ENCODE measurements at regions not wholly inside any gene's neighbourhood (a gene's known extent, or its start where the extent isn't known, plus 50 kb on each side); places are given as distances from the start of the nearest gene placed in this dataset.

DNA sequence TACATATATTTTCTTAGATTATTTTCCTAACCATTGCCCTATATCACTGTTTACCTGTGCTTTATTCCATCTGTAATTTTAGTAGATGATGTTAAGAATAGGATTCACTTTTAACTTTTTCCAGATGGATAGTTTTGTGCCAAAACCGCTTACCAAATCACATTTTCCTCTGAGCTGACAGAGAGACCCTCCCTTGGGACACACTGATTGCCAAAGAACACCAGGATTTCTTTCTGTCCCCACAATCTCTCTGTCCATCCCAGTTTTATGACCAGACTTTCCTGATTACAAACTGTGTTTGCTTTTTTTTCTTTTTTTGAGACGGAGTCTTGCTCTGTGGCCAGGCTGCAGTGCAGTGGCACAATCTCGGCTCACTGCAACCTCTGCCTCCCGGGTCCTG, 81.3 kb upstream of the SPATA31C2 start:
- DNase-seq (no peak), ATAC-seq (no peak)
- Mint-ChIP-seq H3K27me3 (peaks cover 8% of the 10 kb centered on the region), H3K36me3 (ENCODE audit: low read depth) (no peaks in the 10 kb centered on the region), H3K4me3 (no peak overlapping the region), H3K4me1 (no peaks in the 10 kb centered on the region), H3K27ac (no peak overlapping the region), H3K9me3 (ENCODE audit: low read depth) (no peaks in the 10 kb centered on the region)
- intact Hi-C loops (cut with DNase I, micrococcal nuclease), result no loop called here
- CTCF ChIA-PET, result no interaction called here
- POLR2A ChIA-PET, result no interaction called here

DNA sequence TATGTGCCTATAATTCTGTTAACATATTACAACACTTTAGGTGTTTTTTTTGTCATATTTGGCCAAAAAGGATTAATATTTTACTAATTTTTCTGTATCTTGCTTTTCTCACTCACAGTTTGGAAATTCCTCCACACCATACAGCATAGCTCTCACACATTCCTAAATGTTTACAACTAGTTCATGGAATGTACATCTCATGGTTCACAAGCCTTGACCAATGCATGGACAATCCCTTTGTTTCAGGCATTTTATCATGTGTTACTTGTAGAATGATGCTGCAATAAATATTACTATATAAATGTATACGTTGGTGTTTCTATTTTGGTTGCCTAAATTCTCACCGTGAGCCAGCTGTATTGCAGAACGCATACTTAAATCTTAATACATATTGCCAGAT, 80.5 kb upstream of the SPATA31C2 start:
- DNase-seq (no peak), ATAC-seq (no peak)
- Mint-ChIP-seq H3K27me3 (peaks cover 9% of the 10 kb centered on the region), H3K36me3 (ENCODE audit: low read depth) (no peaks in the 10 kb centered on the region), H3K4me3 (no peak overlapping the region), H3K27ac (no peak overlapping the region), H3K4me1 (no peaks in the 10 kb centered on the region), H3K9me3 (ENCODE audit: low read depth) (no peaks in the 10 kb centered on the region)
- CTCF ChIA-PET, result no interaction called here
- POLR2A ChIA-PET, result no interaction called here
- intact Hi-C loops (cut with DNase I, micrococcal nuclease), result no loop called here

DNA sequence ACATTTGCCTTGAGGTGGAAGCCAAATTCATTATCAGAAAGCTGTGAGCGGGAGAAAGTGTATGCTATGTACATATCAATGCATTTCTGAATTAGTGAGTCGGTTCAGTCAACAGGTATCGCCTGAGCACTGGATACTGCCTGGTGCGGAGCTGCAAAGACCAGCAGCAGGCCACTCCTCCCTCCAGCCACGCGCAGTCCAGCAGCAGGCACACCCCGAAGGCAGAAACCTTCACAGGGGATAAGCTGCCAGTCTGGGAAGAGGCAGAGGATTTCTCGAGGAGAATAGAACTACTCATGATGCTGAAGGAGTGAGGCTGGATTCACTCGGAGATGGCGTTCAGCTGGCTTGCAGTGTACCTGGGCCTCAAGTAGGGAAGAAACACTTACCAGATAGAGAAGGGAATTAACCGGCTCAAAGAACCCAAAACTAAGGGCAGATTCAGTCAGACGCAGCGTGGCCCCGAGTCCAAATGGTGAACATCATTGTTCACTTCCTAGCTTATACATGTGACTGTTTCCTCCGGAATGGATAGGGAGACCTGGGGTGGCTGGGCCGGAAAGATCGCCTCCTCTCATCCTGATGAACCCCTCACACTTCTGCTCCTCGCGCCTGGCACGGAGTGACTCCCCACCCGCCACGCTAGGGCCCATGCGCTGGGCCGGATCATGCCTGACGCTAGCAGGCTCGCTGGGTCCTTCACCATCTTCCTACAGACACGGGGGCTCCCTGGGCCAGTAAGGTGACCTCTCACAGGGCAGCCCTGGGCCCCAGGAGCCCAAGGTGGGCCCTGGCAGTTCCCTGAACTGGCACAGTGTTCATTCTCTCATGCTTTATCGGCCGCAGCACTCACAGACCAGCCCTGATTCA, 78.1 kb upstream of the SPATA31C2 start:
- no peak overlapping the region for H3K27ac Mint-ChIP-seq
- CTCF ChIA-PET, result no interaction called here
- H3K4me3 Mint-ChIP-seq, result no peak overlapping the region
- H3K27me3 Mint-ChIP-seq, result peaks cover 9% of the 10 kb centered on the region
- peaks cover 4% of the 10 kb centered on the region for H3K9me3 Mint-ChIP-seq (ENCODE audit: low read depth)
- intact Hi-C loops (cut with DNase I, micrococcal nuclease), result no loop called here
- no peaks in the 10 kb centered on the region for H3K4me1 Mint-ChIP-seq
- ATAC-seq (no peak), DNase-seq (no peak)
- POLR2A ChIA-PET, result no interaction called here
- no peaks in the 10 kb centered on the region for H3K36me3 Mint-ChIP-seq (ENCODE audit: low read depth)

- intact Hi-C loops (cut with DNase I, micrococcal nuclease), result no loop called here
- ATAC-seq, result no peak
- peaks cover 4% of the 10 kb centered on the region for H3K9me3 Mint-ChIP-seq (ENCODE audit: low read depth)
- H3K27ac Mint-ChIP-seq, result no peak overlapping the region
- POLR2A ChIA-PET, result no interaction called here
- H3K27me3 Mint-ChIP-seq, result peaks cover 9% of the 10 kb centered on the region
- DNase-seq, result no peak
- no peaks in the 10 kb centered on the region for H3K36me3 Mint-ChIP-seq (ENCODE audit: low read depth)
- CTCF ChIA-PET, result no interaction called here
- no peaks in the 10 kb centered on the region for H3K4me1 Mint-ChIP-seq
- H3K4me3 Mint-ChIP-seq, result no peak overlapping the region
These were observed 77.2 kb upstream of the SPATA31C2 start for GRCh38 chr9:88215196-88216125.

- DNase-seq (no peak), ATAC-seq (no peak)
- H3K27me3 Mint-ChIP-seq, result peaks cover 6% of the 10 kb centered on the region
- no peak overlapping the region for H3K27ac Mint-ChIP-seq
- no peaks in the 10 kb centered on the region for H3K9me3 Mint-ChIP-seq (ENCODE audit: low read depth)
- intact Hi-C loops (cut with DNase I, micrococcal nuclease), result no loop called here
- no peaks in the 10 kb centered on the region for H3K4me1 Mint-ChIP-seq
- POLR2A ChIA-PET, result no interaction called here
- H3K4me3 Mint-ChIP-seq, result no peak overlapping the region
- CTCF ChIA-PET, result interaction anchor here (0.6 kb wide), 2 partner anchors 32 to 437 kb away, joined by 3 read pairs; no protein-coding TSS in a partner anchor
- no peaks in the 10 kb centered on the region for H3K36me3 Mint-ChIP-seq (ENCODE audit: low read depth)
These were observed 64.0 kb upstream of the SPATA31C2 start for GRCh38 chr9:88202321-88202720.

DNA sequence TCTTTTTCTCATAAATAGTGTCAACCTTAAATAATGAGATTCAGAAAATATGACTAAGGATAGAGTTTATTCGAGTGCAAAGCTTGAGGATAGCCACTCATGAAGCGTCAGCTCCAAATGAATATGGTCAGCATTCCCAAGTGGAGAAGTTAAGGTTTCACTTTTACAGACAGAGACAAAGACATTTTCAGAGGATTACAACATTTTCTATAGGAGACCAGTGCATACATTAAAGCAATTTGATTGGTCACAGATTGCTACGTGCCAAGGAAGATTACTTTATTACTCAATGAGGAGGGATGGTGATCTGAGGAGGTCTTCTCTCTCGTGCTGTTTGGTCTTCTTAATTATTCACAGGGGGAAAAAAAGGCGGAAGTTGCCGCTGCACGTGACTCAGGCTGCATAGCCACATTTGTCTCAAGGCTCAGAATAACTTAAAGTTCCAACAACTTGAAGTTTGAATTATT, 60.1 kb upstream of the SPATA31C2 start:
- no peaks in the 10 kb centered on the region for H3K4me1 Mint-ChIP-seq
- no peaks in the 10 kb centered on the region for H3K36me3 Mint-ChIP-seq (ENCODE audit: low read depth)
- no peak for ATAC-seq

DNA sequence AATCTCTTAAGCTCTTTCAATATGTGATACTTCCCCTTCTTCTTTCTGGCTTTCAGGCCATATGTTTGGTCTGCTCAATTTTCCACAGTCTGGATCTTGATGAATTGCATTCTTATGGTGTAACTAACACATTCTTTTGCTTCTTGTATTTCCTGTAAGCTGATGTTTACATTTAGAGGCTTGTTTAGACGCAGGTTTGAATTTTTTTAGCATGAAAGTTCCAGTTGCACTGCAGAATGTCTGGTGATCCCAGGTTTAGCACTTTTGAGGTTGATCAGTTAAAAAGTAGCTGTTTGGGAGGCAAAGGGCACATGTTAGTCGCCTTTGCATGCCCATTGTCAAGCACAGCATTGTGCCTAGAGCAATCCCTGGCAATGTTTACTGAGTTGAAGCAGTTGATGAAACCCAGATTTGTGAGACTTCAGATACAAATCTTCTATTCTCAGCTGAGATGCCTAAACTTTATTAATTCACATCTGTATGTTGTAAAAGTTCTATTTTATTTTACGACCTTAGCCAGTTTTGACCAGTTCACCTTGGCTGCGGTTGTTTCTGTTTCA, 59.6 kb upstream of the SPATA31C2 start:
- ChIA-PET POLR2A (no interaction called here), CTCF (no interaction called here)
- Mint-ChIP-seq H3K9me3 (ENCODE audit: low read depth) (no peaks in the 10 kb centered on the region), H3K36me3 (ENCODE audit: low read depth) (no peaks in the 10 kb centered on the region), H3K27ac (no peak overlapping the region), H3K4me3 (no peak overlapping the region), H3K4me1 (no peaks in the 10 kb centered on the region), H3K27me3 (peaks cover 10% of the 10 kb centered on the region)
- intact Hi-C loops (cut with DNase I, micrococcal nuclease), result no loop called here
- no peak for ATAC-seq
- DNase-seq, result no peak

More for the DNA sequence above, 60.1 kb upstream of the SPATA31C2 start:
- ChIA-PET POLR2A (no interaction called here), CTCF (no interaction called here)
- Mint-ChIP-seq H3K27me3 (peaks cover 10% of the 10 kb centered on the region), H3K4me3 (no peak overlapping the region), H3K27ac (no peak overlapping the region), H3K9me3 (ENCODE audit: low read depth) (no peaks in the 10 kb centered on the region)
- intact Hi-C loops (cut with DNase I, micrococcal nuclease), result no loop called here
- DNase-seq, result no peak

- Mint-ChIP-seq H3K4me1 (no peaks in the 10 kb centered on the region), H3K4me3 (no peak overlapping the region), H3K9me3 (ENCODE audit: low read depth) (no peaks in the 10 kb centered on the region), H3K27ac (no peak overlapping the region), H3K27me3 (peaks cover 13% of the 10 kb centered on the region), H3K36me3 (ENCODE audit: low read depth) (no peaks in the 10 kb centered on the region)
- CTCF ChIA-PET, result interaction anchor here (0.6 kb wide), 1 partner anchor 519 kb away, joined by 4 read pairs; no protein-coding TSS in a partner anchor
- no peak for ATAC-seq
- POLR2A ChIA-PET, result no interaction called here
- no peak for DNase-seq
- intact Hi-C loops (cut with DNase I, micrococcal nuclease), result no loop called here
These were observed 58.7 kb upstream of the SPATA31C2 start for GRCh38 chr9:88197016-88197415.

- Mint-ChIP-seq H3K27ac (no peak overlapping the region), H3K4me3 (no peak overlapping the region), H3K36me3 (ENCODE audit: low read depth) (no peaks in the 10 kb centered on the region), H3K27me3 (peaks cover 13% of the 10 kb centered on the region), H3K9me3 (ENCODE audit: low read depth) (no peaks in the 10 kb centered on the region), H3K4me1 (no peaks in the 10 kb centered on the region)
- POLR2A ChIA-PET, result no interaction called here
- intact Hi-C loops (cut with DNase I, micrococcal nuclease), result no loop called here
- CTCF ChIA-PET, result interaction anchor here (0.6 kb wide), 1 partner anchor 518 kb away, joined by 4 read pairs; no protein-coding TSS in a partner anchor
- no peak for DNase-seq
- no peak for ATAC-seq
These were observed 58.0 kb upstream of the SPATA31C2 start for GRCh38 chr9:88196142-88196790.

GRCh38 chr9:88193766-88194165, 55.5 kb upstream of the SPATA31C2 start:
- CTCF ChIA-PET, result interaction anchor here (0.6 kb wide), 1 partner anchor 77 kb away, joined by 3 read pairs; no protein-coding TSS in a partner anchor
- no peaks in the 10 kb centered on the region for H3K4me1 Mint-ChIP-seq
- no peaks in the 10 kb centered on the region for H3K36me3 Mint-ChIP-seq (ENCODE audit: low read depth)
- DNase-seq (no peak), ATAC-seq (no peak)
- intact Hi-C loops (cut with DNase I, micrococcal nuclease), result no loop called here
- no peak overlapping the region for H3K4me3 Mint-ChIP-seq
- peaks cover 3% of the 10 kb centered on the region for H3K9me3 Mint-ChIP-seq (ENCODE audit: low read depth)
- no peak overlapping the region for H3K27ac Mint-ChIP-seq
- POLR2A ChIA-PET, result no interaction called here
- H3K27me3 Mint-ChIP-seq, result peaks cover 21% of the 10 kb centered on the region

- DNase-seq (no peak), ATAC-seq (no peak)
- Mint-ChIP-seq H3K4me3 (no peak overlapping the region), H3K27me3 (peaks cover 15% of the 10 kb centered on the region), H3K36me3 (ENCODE audit: low read depth) (no peaks in the 10 kb centered on the region), H3K9me3 (ENCODE audit: low read depth) (peaks cover 3% of the 10 kb centered on the region), H3K4me1 (no peaks in the 10 kb centered on the region), H3K27ac (no peak overlapping the region)
- CTCF ChIA-PET, result interaction anchor here (0.8 kb wide), 1 partner anchor 1515 kb away, joined by 3 read pairs; no protein-coding TSS in a partner anchor
- intact Hi-C loops (cut with DNase I, micrococcal nuclease), result no loop called here
- POLR2A ChIA-PET, result no interaction called here
These were observed 53.2 kb upstream of the SPATA31C2 start for GRCh38 chr9:88191456-88191855.

Data from activated CD4-positive, alpha-beta T cell treated with anti-CD3 and anti-CD28 coated beads for 36 hours (primary cell).